Endothelial cell of umbilical vein (primary cell): ENCODE measurements at regions not wholly inside any gene's neighbourhood (a gene's known extent, or its start where the extent isn't known, plus 50 kb on each side); places are given as distances from the start of the nearest gene placed in this dataset.

Experiments
- CTCF ChIP-seq, 2 donors: IDR thresholded peaks; 1 replicate in 1 of 2; 2 replicates in 1 of 2; pipeline ENCODE4 v1.5.1; 2011; ENCODE audit warnings: low read length in 2 of 2, mild to moderate bottlenecking in 2 of 2, moderate library complexity in 2 of 2, control low read depth in 1 of 2, inconsistent platforms in 1 of 2, low read depth in 1 of 2; ENCODE audit not compliant: insufficient read depth in 1 of 2; ENCODE audit errors: extremely low read depth in 1 of 2
- EZH2 ChIP-seq: IDR thresholded peaks from 2 replicates; pipeline ENCODE4 v1.6.1; 2012; ENCODE audit warnings: borderline replicate concordance, low read depth, mild to moderate bottlenecking, moderate library complexity, low read length, inconsistent platforms; ENCODE audit not compliant: severe bottlenecking
- FOS ChIP-seq: IDR thresholded peaks from 2 replicates; pipeline ENCODE4 v1.6.1; 2011; ENCODE audit warnings: mild to moderate bottlenecking, low read length, moderate library complexity, borderline replicate concordance; ENCODE audit not compliant: insufficient read depth
- JUN ChIP-seq: IDR thresholded peaks from 2 replicates; pipeline ENCODE4 v1.6.1; 2011; ENCODE audit warnings: borderline replicate concordance, low read depth; ENCODE audit not compliant: insufficient read length, insufficient read depth
- MAX ChIP-seq: IDR thresholded peaks from 2 replicates; pipeline ENCODE4 v1.6.1; 2011; ENCODE audit not compliant: insufficient read depth, insufficient read length
- MYC ChIP-seq: IDR thresholded peaks from one replicate; pipeline ENCODE4 v1.6.1; 2011; ENCODE audit warnings: mild to moderate bottlenecking, low read depth, low read length
- POLR2A ChIP-seq: IDR thresholded peaks from 2 replicates; pipeline ENCODE4 v1.6.1; 2012; ENCODE audit warnings: low read depth, mild to moderate bottlenecking, control low read depth, low read length
- POLR2AphosphoS5 ChIP-seq: IDR thresholded peaks from 2 replicates; pipeline ENCODE4 v1.6.1; 2012; ENCODE audit warnings: low read depth, mild to moderate bottlenecking, control low read depth, low read length, moderate library complexity; ENCODE audit not compliant: insufficient read depth

- no peak for TF ChIP-seq CTCF (IDR thresholded peaks at IDR 0.05; ENCODE audit: extremely low read depth in 1 of 2, insufficient read depth in 1 of 2, low read depth in 1 of 2, low read length in 2 of 2)
- TF ChIP-seq POLR2A, result no peak
- no peak for TF ChIP-seq JUN
- no peak for TF ChIP-seq MAX
- no peak for TF ChIP-seq EZH2
- no peak for TF ChIP-seq POLR2AphosphoS5
- no peak for TF ChIP-seq MYC
- no peak for TF ChIP-seq FOS
These were observed 277.8 kb downstream of the FOXO1 start for GRCh38 chr13:40388617-40389016.
